22Rv1 (cell line): ENCODE measurements at regions not wholly inside any gene's neighbourhood (a gene's known extent, or its start where the extent isn't known, plus 50 kb on each side); places are given as distances from the start of the nearest gene placed in this dataset.

Source experiments
- ZFX ChIP-seq: fragments of 450-650 bp; IDR thresholded peaks from 2 replicates; pipeline ENCODE4 v1.6.1; 2017; ENCODE audit warnings: antibody characterized with exemption, borderline replicate concordance
- TF ChIP-seq, protein P1 (sequence below): fragments of 450-650 bp; IDR thresholded peaks from 2 replicates; pipeline ENCODE4 v1.5.1; 2017; ENCODE audit warnings: mild to moderate bottlenecking

DNA sequence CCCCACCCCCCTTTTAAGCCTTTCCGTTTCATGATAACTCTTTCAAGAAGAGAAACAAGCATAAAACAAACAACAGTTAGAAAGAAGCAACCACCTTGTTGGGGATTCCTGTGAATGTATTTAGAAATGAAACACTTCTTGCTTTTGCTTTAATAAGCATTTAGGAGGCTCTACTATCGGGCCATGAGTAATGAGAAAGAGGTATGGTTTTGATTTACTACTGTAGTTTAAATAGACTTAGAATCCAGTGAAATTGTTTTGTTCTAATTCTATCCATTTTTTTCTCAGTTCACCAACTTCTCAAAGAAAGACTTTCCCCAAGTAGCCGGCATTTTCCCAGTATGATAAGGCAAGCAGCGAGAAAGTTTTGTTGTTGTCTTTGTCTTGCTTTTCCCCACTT, 168.7 kb upstream of the HABP2 start:
- TF ChIP-seq, protein P1, sequence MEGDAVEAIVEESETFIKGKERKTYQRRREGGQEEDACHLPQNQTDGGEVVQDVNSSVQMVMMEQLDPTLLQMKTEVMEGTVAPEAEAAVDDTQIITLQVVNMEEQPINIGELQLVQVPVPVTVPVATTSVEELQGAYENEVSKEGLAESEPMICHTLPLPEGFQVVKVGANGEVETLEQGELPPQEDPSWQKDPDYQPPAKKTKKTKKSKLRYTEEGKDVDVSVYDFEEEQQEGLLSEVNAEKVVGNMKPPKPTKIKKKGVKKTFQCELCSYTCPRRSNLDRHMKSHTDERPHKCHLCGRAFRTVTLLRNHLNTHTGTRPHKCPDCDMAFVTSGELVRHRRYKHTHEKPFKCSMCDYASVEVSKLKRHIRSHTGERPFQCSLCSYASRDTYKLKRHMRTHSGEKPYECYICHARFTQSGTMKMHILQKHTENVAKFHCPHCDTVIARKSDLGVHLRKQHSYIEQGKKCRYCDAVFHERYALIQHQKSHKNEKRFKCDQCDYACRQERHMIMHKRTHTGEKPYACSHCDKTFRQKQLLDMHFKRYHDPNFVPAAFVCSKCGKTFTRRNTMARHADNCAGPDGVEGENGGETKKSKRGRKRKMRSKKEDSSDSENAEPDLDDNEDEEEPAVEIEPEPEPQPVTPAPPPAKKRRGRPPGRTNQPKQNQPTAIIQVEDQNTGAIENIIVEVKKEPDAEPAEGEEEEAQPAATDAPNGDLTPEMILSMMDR = no peak
- no peak for TF ChIP-seq ZFX
